ENCODE measurements at regions not wholly inside any gene's neighbourhood (a gene's known extent, or its start where the extent isn't known, plus 50 kb on each side); places are given as distances from the start of the nearest gene placed in this dataset.

DNA sequence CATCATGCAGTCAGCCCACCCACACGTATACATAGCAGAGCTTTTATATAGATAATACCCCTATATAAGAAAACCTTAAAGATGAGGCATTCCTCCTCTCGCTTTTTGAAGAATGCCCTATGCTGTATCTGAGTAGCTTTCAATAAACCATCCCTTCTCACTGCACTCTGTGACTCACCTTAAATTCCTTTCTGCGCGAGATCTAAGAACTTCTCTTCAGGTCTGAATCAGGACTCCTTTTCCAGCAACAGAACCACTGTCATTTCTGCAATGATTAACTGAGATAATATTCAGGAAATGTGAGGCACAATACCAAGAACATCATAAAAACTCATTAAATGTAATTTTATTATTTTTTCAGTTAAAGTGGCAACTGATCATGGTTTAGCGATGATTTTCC is 76.4 kb upstream of the DCLK2 start:
- no peaks in the 10 kb centered on the region for H3K9me3 Mint-ChIP-seq
- no peak overlapping the region for H3K27ac ChIP-seq (ENCODE audit: low read depth, low read length)
- H3K9me3 ChIP-seq (ENCODE audit: control insufficient read depth in 1 of 2, low read length in 2 of 2), result no peaks in the 10 kb centered on the region
- H3K27ac Mint-ChIP-seq, result no peak overlapping the region
- intact Hi-C loops (cut with micrococcal nuclease), result no loop called here
- H3K4me1 Mint-ChIP-seq, result no peaks in the 10 kb centered on the region
- no peaks in the 10 kb centered on the region for H3K36me3 ChIP-seq (ENCODE audit: insufficient read depth, low read length)
- ChIA-PET CTCF (ENCODE audit: partially characterized antibody) (no interaction called here), POLR2A (ENCODE audit: partially characterized antibody) (no interaction called here)
- no peak overlapping the region for H3K4me3 ChIP-seq (ENCODE audit: low read length in 2 of 2)
- peaks cover 2 to 8% of the 10 kb centered on the region in 2 donors for H3K27me3 Mint-ChIP-seq
- H3K4me3 Mint-ChIP-seq, result no peak overlapping the region
- H3K36me3 Mint-ChIP-seq, result no peaks in the 10 kb centered on the region
- DNase-seq, result no peak
- H3K27me3 ChIP-seq (ENCODE audit: insufficient read depth, low read length), result no peaks in the 10 kb centered on the region
- H3K4me1 ChIP-seq (ENCODE audit: insufficient read depth, low read length), result no peaks in the 10 kb centered on the region

GRCh38 chr4:150002561-150002960 is 75.7 kb upstream of the DCLK2 start:
- Histone ChIP-seq H3K36me3 (ENCODE audit: insufficient read depth, low read length) (no peaks in the 10 kb centered on the region), H3K4me3 (ENCODE audit: low read length in 2 of 2) (no peak overlapping the region), H3K9me3 (ENCODE audit: control insufficient read depth in 1 of 2, low read length in 2 of 2) (no peaks in the 10 kb centered on the region), H3K27me3 (ENCODE audit: insufficient read depth, low read length) (no peaks in the 10 kb centered on the region), H3K4me1 (ENCODE audit: insufficient read depth, low read length) (no peaks in the 10 kb centered on the region), H3K27ac (ENCODE audit: low read depth, low read length) (no peak overlapping the region)
- intact Hi-C loops (cut with micrococcal nuclease), result no loop called here
- Mint-ChIP-seq H3K36me3 (no peaks in the 10 kb centered on the region), H3K9me3 (no peaks in the 10 kb centered on the region), H3K4me1 (no peaks in the 10 kb centered on the region), H3K27me3 (peaks cover 2 to 11% of the 10 kb centered on the region in 2 donors), H3K4me3 (no peak overlapping the region), H3K27ac (no peak overlapping the region)
- ChIA-PET POLR2A (ENCODE audit: partially characterized antibody) (no interaction called here), CTCF (ENCODE audit: partially characterized antibody) (no interaction called here)
- DNase-seq, result no peak

DNA sequence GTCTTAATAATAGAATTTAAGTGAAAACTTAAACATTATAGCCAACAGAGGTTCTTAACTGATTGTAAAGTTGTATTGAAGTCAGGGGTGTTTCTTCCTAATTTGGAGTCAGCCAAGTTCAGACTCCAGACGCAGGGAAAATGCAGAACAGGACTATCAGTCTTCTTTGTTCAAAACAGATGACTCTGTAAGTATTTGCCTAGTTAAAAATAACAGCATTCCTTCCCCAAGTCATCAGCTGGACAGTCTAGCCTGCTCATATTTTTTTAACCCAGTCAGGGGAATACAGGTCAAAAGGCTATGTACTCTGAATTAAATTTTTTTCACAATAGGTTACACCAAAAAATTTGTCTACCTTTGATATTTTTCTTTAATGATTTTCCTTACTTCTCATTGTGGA is 73.8 kb upstream of the DCLK2 start:
- no peak overlapping the region for H3K4me3 Mint-ChIP-seq
- Histone ChIP-seq H3K4me3 (ENCODE audit: low read length in 2 of 2) (no peak overlapping the region), H3K4me1 (ENCODE audit: insufficient read depth, low read length) (no peaks in the 10 kb centered on the region), H3K9me3 (ENCODE audit: control insufficient read depth in 1 of 2, low read length in 2 of 2) (no peaks in the 10 kb centered on the region), H3K27ac (ENCODE audit: low read depth, low read length) (no peak overlapping the region), H3K36me3 (ENCODE audit: insufficient read depth, low read length) (no peaks in the 10 kb centered on the region), H3K27me3 (ENCODE audit: insufficient read depth, low read length) (peaks cover 3% of the 10 kb centered on the region)
- H3K9me3 Mint-ChIP-seq, result no peaks in the 10 kb centered on the region
- ChIA-PET CTCF (ENCODE audit: partially characterized antibody) (no interaction called here), POLR2A (ENCODE audit: partially characterized antibody) (no interaction called here)
- no peaks in the 10 kb centered on the region for H3K36me3 Mint-ChIP-seq
- peaks cover 2 to 14% of the 10 kb centered on the region in 2 donors for H3K27me3 Mint-ChIP-seq
- DNase-seq, result no peak
- H3K4me1 Mint-ChIP-seq, result no peaks in the 10 kb centered on the region
- intact Hi-C loops (cut with micrococcal nuclease), result no loop called here
- H3K27ac Mint-ChIP-seq, result no peak overlapping the region

DNA sequence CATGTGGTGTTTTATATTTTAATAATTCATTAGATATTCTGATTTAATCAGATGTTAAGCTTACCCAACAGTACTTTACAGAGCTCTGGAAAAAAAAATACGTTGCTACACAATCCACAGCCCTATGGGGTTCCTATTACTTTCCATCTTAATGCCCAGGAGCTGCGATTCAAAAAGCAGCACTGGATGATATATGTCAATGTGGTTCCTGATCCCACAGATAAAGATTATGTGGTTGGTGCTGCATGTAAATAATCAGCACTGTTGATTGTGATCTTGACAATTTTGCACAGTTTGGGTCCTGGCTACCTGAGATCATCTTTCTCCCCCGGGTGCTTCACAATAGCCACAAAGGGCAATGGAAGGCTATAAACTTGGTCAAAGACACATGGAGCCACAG is 72.7 kb upstream of the DCLK2 start:
- H3K4me1 Mint-ChIP-seq, result no peaks in the 10 kb centered on the region

DNA sequence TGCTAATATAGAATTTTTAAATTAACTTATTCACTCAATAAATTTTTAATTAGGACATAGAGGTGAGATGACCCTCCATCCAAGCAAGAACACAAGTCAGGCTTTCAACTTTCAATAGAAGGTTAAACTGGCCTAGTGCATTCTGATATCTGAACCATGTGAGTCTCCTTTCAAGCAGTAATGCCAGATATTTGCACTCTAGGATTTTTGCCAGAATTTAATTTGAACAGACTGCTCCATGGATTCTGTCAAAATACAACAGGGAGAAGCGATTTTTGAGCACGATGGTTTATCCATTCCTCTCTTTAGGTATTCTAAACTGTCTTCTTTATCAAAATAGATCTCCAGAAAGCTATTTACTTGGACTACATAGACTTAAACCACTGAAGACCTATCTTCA is 72.0 kb upstream of the DCLK2 start:
- no peaks in the 10 kb centered on the region for H3K9me3 ChIP-seq (ENCODE audit: control insufficient read depth in 1 of 2, low read length in 2 of 2)
- H3K4me1 ChIP-seq (ENCODE audit: insufficient read depth, low read length), result no peaks in the 10 kb centered on the region
- H3K27me3 Mint-ChIP-seq, result peaks cover 2 to 11% of the 10 kb centered on the region in 2 donors
- no peaks in the 10 kb centered on the region for H3K4me1 Mint-ChIP-seq
- POLR2A ChIA-PET (ENCODE audit: partially characterized antibody), result no interaction called here
- no peak overlapping the region for H3K27ac Mint-ChIP-seq
- no peaks in the 10 kb centered on the region for H3K36me3 Mint-ChIP-seq
- no peak for DNase-seq
- H3K27me3 ChIP-seq (ENCODE audit: insufficient read depth, low read length), result peaks cover 3% of the 10 kb centered on the region
- H3K27ac ChIP-seq (ENCODE audit: low read depth, low read length), result no peak overlapping the region
- no peak overlapping the region for H3K4me3 ChIP-seq (ENCODE audit: low read length in 2 of 2)
- intact Hi-C loops (cut with micrococcal nuclease), result no loop called here
- H3K36me3 ChIP-seq (ENCODE audit: insufficient read depth, low read length), result no peaks in the 10 kb centered on the region
- no peak overlapping the region for H3K4me3 Mint-ChIP-seq
- no peaks in the 10 kb centered on the region for H3K9me3 Mint-ChIP-seq
- CTCF ChIA-PET (ENCODE audit: partially characterized antibody), result interaction anchor here (0.8 to 1.0 kb wide), 2 partner anchors 21 to 861 kb away, joined by 3 read pairs; no protein-coding TSS in a partner anchor

More for the DNA sequence above, 72.7 kb upstream of the DCLK2 start:
- POLR2A ChIA-PET (ENCODE audit: partially characterized antibody), result interaction anchor here (0.6 kb wide), 1 partner anchor 941 kb away, joined by 3 read pairs; no protein-coding TSS in a partner anchor
- Mint-ChIP-seq H3K4me3 (no peak overlapping the region), H3K36me3 (no peaks in the 10 kb centered on the region), H3K27me3 (peaks cover 2 to 11% of the 10 kb centered on the region in 2 donors), H3K27ac (no peak overlapping the region), H3K9me3 (no peaks in the 10 kb centered on the region)
- no peak for DNase-seq
- Histone ChIP-seq H3K4me3 (ENCODE audit: low read length in 2 of 2) (no peak overlapping the region), H3K27me3 (ENCODE audit: insufficient read depth, low read length) (peaks cover 3% of the 10 kb centered on the region), H3K36me3 (ENCODE audit: insufficient read depth, low read length) (no peaks in the 10 kb centered on the region), H3K4me1 (ENCODE audit: insufficient read depth, low read length) (no peaks in the 10 kb centered on the region), H3K9me3 (ENCODE audit: control insufficient read depth in 1 of 2, low read length in 2 of 2) (no peaks in the 10 kb centered on the region), H3K27ac (ENCODE audit: low read depth, low read length) (no peak overlapping the region)
- CTCF ChIA-PET (ENCODE audit: partially characterized antibody), result no interaction called here
- intact Hi-C loops (cut with micrococcal nuclease), result no loop called here

DNA sequence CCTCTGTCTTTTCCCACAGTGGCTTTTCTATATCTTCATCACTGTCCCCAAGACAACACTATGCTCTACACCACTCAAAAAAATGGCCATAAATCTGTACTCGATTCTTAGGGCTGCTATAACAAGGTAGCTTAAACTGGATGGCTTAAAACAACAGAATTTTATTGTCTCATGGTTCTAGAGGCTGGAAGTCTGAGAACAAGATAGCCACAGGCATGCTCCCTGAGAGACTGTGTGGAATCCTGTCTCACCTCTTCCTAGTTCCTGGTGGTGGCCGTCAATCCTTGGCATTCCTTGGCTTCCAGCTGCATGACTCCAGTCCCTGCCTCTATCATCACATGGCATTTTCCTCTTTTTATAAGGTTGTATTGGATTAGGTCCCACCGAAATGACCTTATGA is 70.7 kb upstream of the DCLK2 start:
- CTCF ChIA-PET (ENCODE audit: partially characterized antibody), result interaction anchor here (0.6 to 1.0 kb wide), 2 partner anchors 23 to 859 kb away, joined by 3 read pairs; no protein-coding TSS in a partner anchor
- Mint-ChIP-seq H3K4me1 (no peaks in the 10 kb centered on the region), H3K4me3 (no peak overlapping the region), H3K9me3 (no peaks in the 10 kb centered on the region), H3K27me3 (peaks cover 2 to 11% of the 10 kb centered on the region in 2 donors), H3K36me3 (no peaks in the 10 kb centered on the region), H3K27ac (no peak overlapping the region)
- DNase-seq, result no peak
- Histone ChIP-seq H3K27ac (ENCODE audit: low read depth, low read length) (no peak overlapping the region), H3K9me3 (ENCODE audit: control insufficient read depth in 1 of 2, low read length in 2 of 2) (no peaks in the 10 kb centered on the region), H3K4me1 (ENCODE audit: insufficient read depth, low read length) (no peaks in the 10 kb centered on the region), H3K4me3 (ENCODE audit: low read length in 2 of 2) (no peak overlapping the region), H3K27me3 (ENCODE audit: insufficient read depth, low read length) (peaks cover 3% of the 10 kb centered on the region), H3K36me3 (ENCODE audit: insufficient read depth, low read length) (no peaks in the 10 kb centered on the region)
- intact Hi-C loops (cut with micrococcal nuclease), result no loop called here
- POLR2A ChIA-PET (ENCODE audit: partially characterized antibody), result no interaction called here

DNA sequence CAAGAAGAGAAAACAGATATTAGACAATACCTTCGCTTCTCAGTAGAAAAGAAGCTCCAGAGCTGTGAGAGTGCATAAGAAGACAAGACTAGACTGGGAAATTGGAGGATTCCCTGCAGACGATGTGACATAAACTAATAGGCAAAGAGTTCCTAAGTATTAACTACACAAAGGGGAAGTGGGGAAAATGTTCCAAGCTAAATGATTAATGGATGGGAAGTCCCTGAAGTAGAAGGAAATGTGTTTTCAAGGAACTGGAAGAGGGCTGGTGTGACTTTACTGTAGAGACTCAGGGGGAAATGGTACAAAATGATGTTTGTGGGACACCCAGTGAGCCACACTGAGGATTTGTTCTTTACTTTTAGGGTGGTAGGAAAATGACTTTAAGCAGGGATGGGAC is 69.7 kb upstream of the DCLK2 start:
- Histone ChIP-seq H3K27me3 (ENCODE audit: insufficient read depth, low read length) (peaks cover 3% of the 10 kb centered on the region), H3K4me3 (ENCODE audit: low read length in 2 of 2) (no peak overlapping the region), H3K27ac (ENCODE audit: low read depth, low read length) (no peak overlapping the region), H3K4me1 (ENCODE audit: insufficient read depth, low read length) (no peaks in the 10 kb centered on the region), H3K36me3 (ENCODE audit: insufficient read depth, low read length) (no peaks in the 10 kb centered on the region), H3K9me3 (ENCODE audit: control insufficient read depth in 1 of 2, low read length in 2 of 2) (no peaks in the 10 kb centered on the region)
- CTCF ChIA-PET (ENCODE audit: partially characterized antibody), result no interaction called here
- Mint-ChIP-seq H3K4me1 (no peaks in the 10 kb centered on the region), H3K27ac (no peak overlapping the region), H3K4me3 (no peak overlapping the region), H3K27me3 (peaks cover 2 to 8% of the 10 kb centered on the region in 2 donors), H3K9me3 (no peaks in the 10 kb centered on the region), H3K36me3 (no peaks in the 10 kb centered on the region)
- intact Hi-C loops (cut with micrococcal nuclease), result no loop called here
- no peak for DNase-seq
- POLR2A ChIA-PET (ENCODE audit: partially characterized antibody), result no interaction called here

- no peaks in the 10 kb centered on the region for H3K9me3 ChIP-seq (ENCODE audit: control insufficient read depth in 1 of 2, low read length in 2 of 2)
- no peak overlapping the region for H3K27ac Mint-ChIP-seq
- H3K4me1 ChIP-seq (ENCODE audit: insufficient read depth, low read length), result no peaks in the 10 kb centered on the region
- H3K4me3 ChIP-seq (ENCODE audit: low read length in 2 of 2), result no peak overlapping the region
- H3K27me3 Mint-ChIP-seq, result peaks cover 2 to 8% of the 10 kb centered on the region in 2 donors
- peaks cover 3% of the 10 kb centered on the region for H3K27me3 ChIP-seq (ENCODE audit: insufficient read depth, low read length)
- H3K4me3 Mint-ChIP-seq, result no peak overlapping the region
- H3K4me1 Mint-ChIP-seq, result no peaks in the 10 kb centered on the region
- no peaks in the 10 kb centered on the region for H3K36me3 ChIP-seq (ENCODE audit: insufficient read depth, low read length)
- ChIA-PET CTCF (ENCODE audit: partially characterized antibody) (interaction anchor here (1.1 kb wide), 1 partner anchor 857 kb away, joined by 4 read pairs; no protein-coding TSS in a partner anchor), POLR2A (ENCODE audit: partially characterized antibody) (no interaction called here)
- no peaks in the 10 kb centered on the region for H3K9me3 Mint-ChIP-seq
- DNase-seq, result no peak
- H3K27ac ChIP-seq (ENCODE audit: low read depth, low read length), result no peak overlapping the region
- H3K36me3 Mint-ChIP-seq, result no peaks in the 10 kb centered on the region
- intact Hi-C loops (cut with micrococcal nuclease), result no loop called here
Observed at GRCh38 chr4:150009533-150009932, 68.7 kb upstream of the DCLK2 start.

Measured in CD4-positive, alpha-beta memory T cell (primary cell).